Inferior parietal cortex (tissue), 1 donor: ENCODE measurements at regions not wholly inside any gene's neighbourhood (a gene's known extent, or its start where the extent isn't known, plus 50 kb on each side); places are given as distances from the start of the nearest gene placed in this dataset.
A peak's percentile ranks its signal among the peaks of the same experiment; 100 is the strongest.

ENCODE experiments used
- DNase-seq: peaks from one replicate; pipeline ENCODE4 v3.0.0-alpha.2; 2016; ENCODE audit errors: extremely low spot score

GRCh38 chr1:109826930-109827349, 63.2 kb upstream of the EPS8L3 start:
- no peak for DNase-seq

DNA sequence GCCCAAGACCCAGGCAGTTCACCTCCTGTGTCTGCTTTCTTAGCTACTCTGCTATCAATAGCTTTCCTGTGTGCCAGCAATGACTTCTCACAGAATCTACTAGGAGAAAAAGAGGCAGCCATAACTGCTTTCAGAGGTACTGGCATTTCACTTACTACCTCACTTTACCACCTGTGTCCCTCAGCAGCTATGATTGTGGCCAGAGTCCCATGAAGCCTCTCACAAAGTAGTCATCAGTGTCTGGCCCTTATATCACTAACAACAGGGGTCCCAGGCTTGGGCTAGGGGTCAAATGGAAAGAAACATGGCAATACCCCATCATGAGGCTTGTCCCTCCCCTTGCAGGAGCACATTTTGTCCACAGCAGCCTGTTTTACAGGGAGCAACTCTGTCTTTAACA, 62.7 kb upstream of the EPS8L3 start:
- DNase-seq = no peak

GRCh38 chr1:109824349-109825115, 60.8 kb upstream of the EPS8L3 start:
- no peak for DNase-seq

DNA sequence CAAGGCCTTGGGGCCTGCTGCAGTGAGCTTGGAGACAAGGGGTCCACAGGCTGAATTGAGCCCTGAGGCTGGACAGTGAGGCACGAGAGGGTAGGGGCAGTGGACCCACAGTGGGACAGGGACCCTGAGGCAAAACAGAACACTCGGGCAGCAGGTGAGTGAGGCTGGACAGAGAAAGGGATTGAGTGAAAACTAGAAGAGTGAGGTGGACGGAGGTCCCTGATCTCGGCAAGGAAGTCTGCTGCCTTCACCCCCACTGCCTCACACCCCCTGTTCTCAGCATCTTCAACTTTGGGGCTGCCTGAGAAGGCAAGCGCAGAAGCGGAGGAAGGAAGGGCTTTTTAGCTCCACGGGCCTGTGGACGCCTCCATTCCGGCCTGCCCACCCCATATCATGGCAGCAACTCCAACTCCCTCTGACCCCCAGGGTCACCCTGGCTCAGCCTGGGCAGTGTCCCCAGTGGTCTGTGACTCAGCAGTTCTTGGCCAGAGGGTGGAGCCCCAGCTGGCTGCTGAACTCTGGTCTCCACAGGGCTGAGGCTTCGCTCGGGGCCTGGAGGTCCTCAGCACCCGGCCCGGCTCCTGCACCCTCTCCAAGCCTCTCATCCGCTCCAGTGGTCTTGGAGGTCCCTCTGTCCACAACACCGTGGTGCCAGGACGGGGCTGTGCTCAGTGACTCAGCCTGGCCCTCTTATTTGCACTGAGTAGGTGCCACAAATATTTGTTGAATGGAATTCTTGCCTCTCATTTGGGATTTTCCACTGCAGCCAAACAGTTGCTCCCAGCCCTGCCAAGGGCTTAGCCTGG, 60.0 kb upstream of the EPS8L3 start:
- DNase-seq = peak; percentile 39

DNA sequence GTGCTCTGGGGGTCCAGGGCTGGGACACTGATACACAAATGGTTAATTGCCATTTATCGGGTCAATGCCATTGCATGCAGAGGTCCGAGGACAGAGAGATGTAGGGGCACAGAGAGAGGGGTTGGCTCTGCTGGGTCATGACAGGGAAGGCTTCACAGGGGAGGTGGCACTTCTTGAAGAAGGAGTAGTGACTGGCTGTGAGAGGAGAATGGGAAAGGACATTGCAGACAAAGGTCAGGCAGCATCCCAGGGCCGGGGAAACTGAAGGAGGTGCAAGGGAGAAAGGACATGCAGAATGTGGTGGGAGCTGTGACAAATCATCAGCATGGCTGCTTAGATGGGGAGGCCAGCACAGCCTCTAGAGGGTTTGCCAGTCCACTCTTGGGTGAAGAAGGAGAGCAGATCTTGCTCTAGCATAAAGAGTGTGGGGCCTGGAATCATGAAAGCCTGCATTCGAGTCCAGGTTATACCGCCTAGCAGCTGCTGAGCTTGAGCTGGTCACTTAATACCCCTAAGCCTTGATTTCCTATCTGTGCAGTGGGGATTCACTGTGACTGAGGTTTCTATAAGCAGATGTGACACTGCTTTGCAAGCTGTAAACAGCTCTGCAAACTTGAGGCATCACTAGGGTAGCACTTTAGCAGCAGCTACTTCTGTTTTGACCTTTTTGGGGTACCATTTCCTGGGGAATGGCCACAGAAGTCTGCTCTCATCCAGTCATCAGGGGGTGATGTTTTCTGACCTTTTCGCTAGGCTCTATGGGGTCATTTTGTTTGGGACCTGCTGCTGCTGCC, 59.2 kb upstream of the EPS8L3 start:
- no peak for DNase-seq

- DNase-seq = peak; percentile 17
Observed at GRCh38 chr1:109821831-109822745, 58.4 kb upstream of the EPS8L3 start.

- DNase-seq = no peak
Observed at GRCh38 chr1:109821221-109821669, 57.5 kb upstream of the EPS8L3 start.

DNA sequence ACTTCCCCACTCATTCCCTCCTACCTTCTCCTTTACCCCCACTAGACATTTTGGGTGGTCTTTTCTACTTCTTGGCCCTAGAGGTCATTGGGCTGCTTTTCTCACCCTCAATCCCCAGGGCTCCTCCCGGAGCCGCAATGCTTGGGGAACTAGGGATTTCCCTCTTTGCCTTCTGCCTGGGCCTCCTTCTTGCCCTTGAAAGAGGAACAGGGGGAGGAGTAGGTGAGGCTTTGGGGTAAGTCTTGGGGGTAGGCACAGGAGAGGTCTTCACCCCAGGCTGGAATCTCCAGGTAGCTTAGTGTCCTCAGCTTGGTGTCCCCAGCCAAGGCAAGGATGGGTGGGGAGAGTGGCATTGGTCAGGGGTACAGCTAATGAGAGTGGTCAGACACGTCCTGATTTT, 56.2 kb upstream of the EPS8L3 start:
- DNase-seq = no peak

DNA sequence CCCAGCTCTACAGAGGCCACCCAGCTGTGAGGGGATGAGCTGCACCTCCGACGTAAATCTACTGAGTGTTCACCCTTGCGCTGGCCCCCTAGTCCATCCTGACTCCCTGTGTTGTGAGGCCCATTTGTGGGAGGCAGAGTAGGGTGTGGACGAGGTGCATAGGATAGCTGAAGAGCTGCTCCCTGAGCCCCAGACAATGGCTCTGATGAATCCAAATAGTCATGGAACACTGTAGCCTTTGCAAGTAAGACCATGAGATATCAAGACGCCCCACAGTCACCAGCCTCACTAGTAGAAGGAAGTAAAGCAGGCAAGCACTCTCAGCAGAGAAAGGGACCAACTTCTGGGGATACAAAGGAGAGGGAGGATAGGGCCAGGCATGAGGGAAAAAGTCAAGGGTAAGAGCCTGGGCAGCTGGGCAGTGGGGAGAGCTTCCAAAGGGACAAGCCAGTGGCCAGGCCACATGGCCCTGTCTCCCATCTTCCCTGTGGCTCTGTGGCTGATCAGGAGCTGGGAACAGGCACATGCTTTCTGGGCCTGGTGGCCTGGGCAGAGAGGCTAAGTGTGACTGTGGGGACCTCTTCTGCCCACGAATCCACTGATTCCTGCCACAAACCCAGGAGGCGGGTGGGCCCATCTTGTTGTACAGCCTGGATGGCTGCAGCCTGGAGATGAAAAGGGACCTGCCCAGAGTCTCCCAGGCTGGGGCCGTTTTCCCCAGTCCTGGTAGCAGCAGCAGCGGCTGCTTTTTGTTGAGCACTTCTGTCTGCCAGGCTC, 55.5 kb upstream of the EPS8L3 start:
- no peak for DNase-seq

DNA sequence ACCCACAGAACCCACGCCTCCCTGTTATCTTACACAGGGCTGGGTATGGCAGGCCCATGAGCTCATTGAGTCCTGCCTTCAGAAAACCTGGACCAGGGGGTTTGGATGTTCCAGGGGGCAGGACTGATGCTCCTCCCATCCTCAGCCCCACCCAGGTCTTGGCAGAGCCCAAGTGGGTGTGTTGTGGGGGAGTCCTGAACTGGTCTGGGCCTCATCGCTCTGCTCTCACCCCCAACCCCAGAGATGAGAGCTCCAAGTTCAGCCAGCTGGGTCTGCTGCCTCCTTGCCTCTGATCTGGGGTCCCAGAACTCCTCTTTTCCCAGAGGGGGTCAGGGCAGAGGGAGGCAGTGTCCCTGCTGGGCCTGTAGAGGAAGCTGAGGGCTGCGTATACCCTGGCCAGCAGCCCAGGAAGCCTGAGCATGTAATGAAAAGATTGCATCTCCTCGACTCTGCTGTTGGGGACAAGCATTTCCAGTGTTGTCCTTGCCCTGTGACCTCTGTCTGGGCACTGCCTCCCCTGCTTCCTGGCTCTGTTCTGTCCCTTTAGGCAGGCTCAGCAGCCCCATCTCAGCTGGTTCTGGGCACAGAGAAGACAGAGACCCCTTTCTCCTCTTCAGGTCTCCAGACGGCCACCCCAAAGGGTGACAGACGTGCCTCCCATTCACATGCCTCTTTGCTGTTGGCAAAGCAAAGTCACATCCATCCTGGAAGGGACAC, 54.7 kb upstream of the EPS8L3 start:
- DNase-seq = no peak

- no peak for DNase-seq
Observed at GRCh38 chr1:109817881-109818270, 54.2 kb upstream of the EPS8L3 start.

DNA sequence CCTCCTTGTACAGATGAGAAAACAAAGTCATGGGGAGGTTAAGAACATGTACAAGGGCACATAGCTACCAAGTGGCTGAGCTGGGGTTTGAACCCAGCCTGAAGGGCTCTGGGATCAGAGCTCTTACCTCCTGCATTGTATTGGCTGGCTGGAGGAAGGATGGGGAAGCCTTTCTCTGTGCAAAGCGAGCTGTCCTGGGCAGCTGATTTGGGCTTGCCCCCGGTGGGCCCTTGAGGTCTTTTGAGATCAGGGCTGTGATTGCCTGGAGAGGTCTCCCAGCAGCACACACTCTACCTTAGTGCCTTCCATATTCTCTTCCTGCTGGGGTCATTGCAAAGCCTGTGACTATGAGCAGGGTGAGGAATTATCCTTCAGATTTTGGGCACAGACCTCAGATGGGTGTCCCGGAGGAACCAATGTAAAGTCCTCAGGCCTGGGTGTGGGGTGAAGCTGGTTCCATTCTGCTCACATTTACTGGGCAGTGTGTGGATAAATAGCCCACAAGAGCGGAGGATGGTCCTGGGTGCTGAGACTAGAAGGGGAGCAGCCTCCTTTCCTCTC, 53.3 kb upstream of the EPS8L3 start:
- DNase-seq = no peak

- DNase-seq = no peak
Observed at GRCh38 chr1:109816175-109816811, 52.6 kb upstream of the EPS8L3 start.

- no peak for DNase-seq
Observed at GRCh38 chr1:109815809-109816174, 52.1 kb upstream of the EPS8L3 start.

DNA sequence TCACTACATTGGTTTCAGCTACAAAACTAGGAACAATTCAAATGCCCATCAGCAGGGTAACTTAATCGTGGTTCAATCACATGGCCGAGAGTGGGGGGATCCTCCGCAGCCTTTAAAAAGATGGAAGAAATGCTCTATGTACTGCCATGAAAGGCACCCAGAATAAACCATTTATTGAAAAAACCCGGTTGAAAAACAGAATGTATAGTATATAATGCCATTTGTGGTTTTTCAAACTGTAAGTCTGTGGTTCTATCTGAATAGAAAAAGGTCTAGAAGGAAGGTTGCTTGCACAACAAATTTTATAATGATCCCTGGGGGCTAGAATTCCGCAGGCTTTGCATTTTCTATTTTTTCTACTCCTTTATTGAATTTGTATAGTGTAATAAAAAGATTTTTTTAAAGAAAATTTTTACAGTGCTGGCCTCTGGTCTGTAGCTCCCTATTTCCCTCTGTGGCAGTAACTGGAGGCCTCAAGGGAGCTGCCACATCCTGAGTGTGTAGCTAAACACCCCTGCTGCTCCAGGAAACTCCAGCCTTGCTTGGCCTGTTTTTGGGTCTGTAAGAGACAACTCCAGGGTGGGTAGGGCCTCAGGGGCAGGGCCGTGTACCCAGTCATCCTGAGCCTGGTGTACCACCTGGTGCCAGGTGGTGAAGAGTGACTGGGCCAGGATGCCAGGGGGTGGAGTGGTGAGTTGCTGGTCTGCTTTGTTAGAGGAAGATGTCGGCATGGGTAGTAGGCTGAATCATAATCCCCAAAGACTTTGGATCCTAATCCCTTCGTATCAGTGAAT, 51.5 kb upstream of the EPS8L3 start:
- no peak for DNase-seq

DNA sequence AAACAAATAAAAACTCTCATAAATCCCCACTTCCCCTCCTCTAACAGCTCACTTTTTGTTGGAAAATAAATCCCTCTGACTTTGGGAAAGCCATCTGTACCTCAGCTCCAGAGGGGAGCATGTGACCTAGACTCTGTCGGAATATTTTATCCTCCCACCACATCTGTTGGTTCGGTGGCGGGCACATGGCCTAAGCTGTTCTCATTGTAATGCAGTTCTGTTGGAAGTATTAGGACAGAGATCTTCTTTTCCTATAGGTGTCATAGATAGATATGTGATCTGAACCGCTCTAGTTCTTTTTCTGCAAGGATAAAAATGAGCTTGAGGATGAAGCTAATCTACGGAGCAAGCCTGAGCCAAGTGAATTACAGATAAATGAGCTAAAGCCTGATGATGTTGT, 50.5 kb upstream of the EPS8L3 start:
- peak; percentile 40 for DNase-seq
